Liver (tissue), 3 donors: ENCODE measurements at regions not wholly inside any gene's neighbourhood (a gene's known extent, or its start where the extent isn't known, plus 50 kb on each side); places are given as distances from the start of the nearest gene placed in this dataset.

Experiments
- FOXA1 ChIP-seq: IDR thresholded peaks from 2 replicates; pipeline ENCODE4 v1.6.1; 2016; ENCODE audit warnings: antibody characterized with exemption
- NR2F2 ChIP-seq: IDR thresholded peaks from 2 replicates; pipeline ENCODE4 v1.6.1; 2016; ENCODE audit warnings: antibody characterized with exemption
- REST ChIP-seq: IDR thresholded peaks from 2 replicates; pipeline ENCODE4 v1.6.1; 2016; ENCODE audit warnings: antibody characterized with exemption, mild to moderate bottlenecking
- ZBTB33 ChIP-seq: IDR thresholded peaks from 2 replicates; pipeline ENCODE4 v1.6.1; 2016; ENCODE audit warnings: antibody characterized with exemption
- TF ChIP-seq, protein P1 (sequence below): fragments of 150-350 bp; IDR thresholded peaks from 2 replicates; pipeline ENCODE4 v1.5.1; 2017; ENCODE audit warnings: improper control_type of control experiment, low read depth, low read length; ENCODE audit not compliant: missing input control
- donor health status: healthy.
- donor health status: healthy.

DNA sequence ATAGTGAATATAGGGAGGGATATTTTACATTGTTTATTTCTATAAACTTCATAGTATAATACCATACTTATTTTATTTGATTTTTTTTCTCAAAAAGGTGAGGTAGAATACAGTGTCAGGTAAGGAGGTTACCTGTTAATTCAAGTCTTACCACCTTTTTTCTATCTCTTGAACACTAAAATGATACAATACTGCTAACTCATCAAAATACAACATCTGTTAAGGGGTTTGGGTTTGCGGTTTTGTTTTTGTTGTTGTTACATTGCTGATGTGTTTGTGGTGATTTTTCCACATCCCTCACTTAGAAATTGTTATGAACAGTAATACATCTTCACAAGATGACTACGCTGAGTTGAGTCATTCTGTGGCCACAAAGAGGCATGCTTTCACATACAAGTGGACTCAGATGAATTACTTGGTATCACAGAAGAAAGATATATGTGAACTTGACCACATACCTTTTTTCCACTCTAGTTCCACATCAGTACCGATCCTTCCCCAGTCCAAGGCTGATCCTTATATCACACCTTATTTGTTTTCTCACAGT is 139.4 kb upstream of the ID4 start:
- TF ChIP-seq, protein P1, sequence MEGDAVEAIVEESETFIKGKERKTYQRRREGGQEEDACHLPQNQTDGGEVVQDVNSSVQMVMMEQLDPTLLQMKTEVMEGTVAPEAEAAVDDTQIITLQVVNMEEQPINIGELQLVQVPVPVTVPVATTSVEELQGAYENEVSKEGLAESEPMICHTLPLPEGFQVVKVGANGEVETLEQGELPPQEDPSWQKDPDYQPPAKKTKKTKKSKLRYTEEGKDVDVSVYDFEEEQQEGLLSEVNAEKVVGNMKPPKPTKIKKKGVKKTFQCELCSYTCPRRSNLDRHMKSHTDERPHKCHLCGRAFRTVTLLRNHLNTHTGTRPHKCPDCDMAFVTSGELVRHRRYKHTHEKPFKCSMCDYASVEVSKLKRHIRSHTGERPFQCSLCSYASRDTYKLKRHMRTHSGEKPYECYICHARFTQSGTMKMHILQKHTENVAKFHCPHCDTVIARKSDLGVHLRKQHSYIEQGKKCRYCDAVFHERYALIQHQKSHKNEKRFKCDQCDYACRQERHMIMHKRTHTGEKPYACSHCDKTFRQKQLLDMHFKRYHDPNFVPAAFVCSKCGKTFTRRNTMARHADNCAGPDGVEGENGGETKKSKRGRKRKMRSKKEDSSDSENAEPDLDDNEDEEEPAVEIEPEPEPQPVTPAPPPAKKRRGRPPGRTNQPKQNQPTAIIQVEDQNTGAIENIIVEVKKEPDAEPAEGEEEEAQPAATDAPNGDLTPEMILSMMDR: no peak
- no peak for TF ChIP-seq ZBTB33
- no peak for TF ChIP-seq REST
- no peak for TF ChIP-seq FOXA1
- TF ChIP-seq NR2F2: no peak
